Loucy (cell line): ENCODE measurements at regions not wholly inside any gene's neighbourhood (a gene's known extent, or its start where the extent isn't known, plus 50 kb on each side); places are given as distances from the start of the nearest gene placed in this dataset.

Source experiments
- EZH2phosphoT487 ChIP-seq: fragments of 200-600 bp; IDR thresholded peaks from 2 replicates; pipeline ENCODE4 v1.6.1; 2018; ENCODE audit warnings: antibody characterized with exemption, mild to moderate bottlenecking, moderate library complexity, borderline replicate concordance
- TF ChIP-seq, protein P1 (sequence below): fragments of 200-600 bp; sonication (generic); conservative IDR thresholded peaks from 2 replicates; pipeline ENCODE4 v1.5.1; 2014; ENCODE audit warnings: mild to moderate bottlenecking, antibody characterized with exemption, low read length

DNA sequence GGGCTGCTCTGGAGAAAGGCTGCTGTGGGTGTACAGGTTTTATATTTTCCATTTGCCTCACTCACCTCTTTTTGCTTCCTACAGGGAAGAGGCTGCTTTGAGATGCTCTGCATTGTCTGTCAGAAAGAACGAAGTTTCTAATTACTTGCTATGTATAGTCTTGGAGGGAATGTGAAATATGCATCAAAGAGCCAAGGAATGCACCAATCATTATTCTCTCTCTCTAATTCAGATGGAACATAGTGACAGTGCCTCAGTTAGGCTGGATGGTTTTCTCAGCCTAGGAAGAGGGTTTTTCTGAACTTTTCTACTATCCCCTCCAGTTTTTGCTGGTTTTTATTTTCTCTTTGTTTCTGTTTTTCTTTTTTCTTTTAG is 106.8 kb upstream of the SLC4A4 start:
- no peak for TF ChIP-seq EZH2phosphoT487
- TF ChIP-seq, protein P1, sequence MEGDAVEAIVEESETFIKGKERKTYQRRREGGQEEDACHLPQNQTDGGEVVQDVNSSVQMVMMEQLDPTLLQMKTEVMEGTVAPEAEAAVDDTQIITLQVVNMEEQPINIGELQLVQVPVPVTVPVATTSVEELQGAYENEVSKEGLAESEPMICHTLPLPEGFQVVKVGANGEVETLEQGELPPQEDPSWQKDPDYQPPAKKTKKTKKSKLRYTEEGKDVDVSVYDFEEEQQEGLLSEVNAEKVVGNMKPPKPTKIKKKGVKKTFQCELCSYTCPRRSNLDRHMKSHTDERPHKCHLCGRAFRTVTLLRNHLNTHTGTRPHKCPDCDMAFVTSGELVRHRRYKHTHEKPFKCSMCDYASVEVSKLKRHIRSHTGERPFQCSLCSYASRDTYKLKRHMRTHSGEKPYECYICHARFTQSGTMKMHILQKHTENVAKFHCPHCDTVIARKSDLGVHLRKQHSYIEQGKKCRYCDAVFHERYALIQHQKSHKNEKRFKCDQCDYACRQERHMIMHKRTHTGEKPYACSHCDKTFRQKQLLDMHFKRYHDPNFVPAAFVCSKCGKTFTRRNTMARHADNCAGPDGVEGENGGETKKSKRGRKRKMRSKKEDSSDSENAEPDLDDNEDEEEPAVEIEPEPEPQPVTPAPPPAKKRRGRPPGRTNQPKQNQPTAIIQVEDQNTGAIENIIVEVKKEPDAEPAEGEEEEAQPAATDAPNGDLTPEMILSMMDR, result no peak
